ENCODE measurements at regions not wholly inside any gene's neighbourhood (a gene's known extent, or its start where the extent isn't known, plus 50 kb on each side); places are given as distances from the start of the nearest gene placed in this dataset.
"Not testable (repeated sequence)": the region's sequence is repeated elsewhere in the genome, so short reads cannot be mapped to it uniquely, and the experiment has no call there.

DNA sequence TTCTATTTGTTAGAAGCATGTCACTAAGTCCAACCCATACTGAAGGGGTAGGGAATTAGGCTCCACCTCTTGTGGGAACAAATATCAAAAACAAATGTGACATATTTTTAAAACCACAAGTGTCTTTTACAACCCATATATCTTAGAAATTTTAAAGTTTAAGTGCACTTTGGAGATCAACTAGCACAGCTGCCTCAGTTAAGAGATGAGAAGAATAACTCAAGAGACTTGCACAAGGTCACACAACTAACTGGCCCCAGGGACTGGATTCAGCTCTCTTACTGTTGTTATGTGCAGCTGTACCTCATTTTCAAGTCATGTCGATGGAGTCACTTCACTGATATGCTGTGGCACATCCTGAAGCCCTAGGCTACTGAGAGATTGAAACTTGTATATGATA, 102.9 kb upstream of the BMP2 start:
- H3K4me3 ChIP-seq (ENCODE audit: control insufficient read depth, low read depth, low read length) = no peak overlapping the region
- TF ChIP-seq, protein P1, sequence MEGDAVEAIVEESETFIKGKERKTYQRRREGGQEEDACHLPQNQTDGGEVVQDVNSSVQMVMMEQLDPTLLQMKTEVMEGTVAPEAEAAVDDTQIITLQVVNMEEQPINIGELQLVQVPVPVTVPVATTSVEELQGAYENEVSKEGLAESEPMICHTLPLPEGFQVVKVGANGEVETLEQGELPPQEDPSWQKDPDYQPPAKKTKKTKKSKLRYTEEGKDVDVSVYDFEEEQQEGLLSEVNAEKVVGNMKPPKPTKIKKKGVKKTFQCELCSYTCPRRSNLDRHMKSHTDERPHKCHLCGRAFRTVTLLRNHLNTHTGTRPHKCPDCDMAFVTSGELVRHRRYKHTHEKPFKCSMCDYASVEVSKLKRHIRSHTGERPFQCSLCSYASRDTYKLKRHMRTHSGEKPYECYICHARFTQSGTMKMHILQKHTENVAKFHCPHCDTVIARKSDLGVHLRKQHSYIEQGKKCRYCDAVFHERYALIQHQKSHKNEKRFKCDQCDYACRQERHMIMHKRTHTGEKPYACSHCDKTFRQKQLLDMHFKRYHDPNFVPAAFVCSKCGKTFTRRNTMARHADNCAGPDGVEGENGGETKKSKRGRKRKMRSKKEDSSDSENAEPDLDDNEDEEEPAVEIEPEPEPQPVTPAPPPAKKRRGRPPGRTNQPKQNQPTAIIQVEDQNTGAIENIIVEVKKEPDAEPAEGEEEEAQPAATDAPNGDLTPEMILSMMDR (IDR thresholded peaks at IDR 0.05; ENCODE audit: control insufficient read depth, insufficient read depth, low read depth, low read length, missing control alignments) = no peak
- no peak for DNase-seq (ENCODE audit: low read depth)

- TF ChIP-seq, protein P1 (IDR thresholded peaks at IDR 0.05; ENCODE audit: control insufficient read depth, insufficient read depth, low read depth, low read length, missing control alignments) = no peak
- no peak overlapping the region for H3K4me3 ChIP-seq (ENCODE audit: control insufficient read depth, low read depth, low read length)
- DNase-seq (ENCODE audit: low read depth) = no peak
These were observed 103.6 kb upstream of the BMP2 start for GRCh38 chr20:6663751-6664388.

DNA sequence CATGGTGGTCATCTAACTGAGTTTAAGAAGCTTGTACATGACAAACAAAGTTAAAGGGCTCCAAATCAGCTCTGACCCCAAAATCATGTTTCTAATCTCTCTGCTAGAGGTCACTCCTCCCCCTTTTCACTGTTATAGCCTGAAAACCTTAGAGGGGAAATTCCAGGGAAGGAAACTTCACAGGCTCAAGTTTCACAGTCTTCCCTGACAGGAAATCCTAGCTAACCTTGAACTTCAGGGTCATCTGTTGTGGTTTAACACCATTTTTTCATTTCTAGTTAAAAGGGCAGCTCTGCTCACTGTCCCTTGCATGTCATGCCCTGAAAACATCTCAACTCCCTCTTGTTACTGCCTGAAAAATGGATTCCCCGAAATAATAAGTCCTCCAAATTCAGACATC, 104.4 kb upstream of the BMP2 start:
- no peak for DNase-seq (ENCODE audit: low read depth)
- TF ChIP-seq, protein P1 (IDR thresholded peaks at IDR 0.05; ENCODE audit: control insufficient read depth, insufficient read depth, low read depth, low read length, missing control alignments) = no peak
- no peak overlapping the region for H3K4me3 ChIP-seq (ENCODE audit: control insufficient read depth, low read depth, low read length)

- TF ChIP-seq, protein P1 (IDR thresholded peaks at IDR 0.05; ENCODE audit: control insufficient read depth, insufficient read depth, low read depth, low read length, missing control alignments) = no peak
- DNase-seq (ENCODE audit: low read depth) = no peak
These were observed 105.2 kb upstream of the BMP2 start for GRCh38 chr20:6662309-6662708.

DNA sequence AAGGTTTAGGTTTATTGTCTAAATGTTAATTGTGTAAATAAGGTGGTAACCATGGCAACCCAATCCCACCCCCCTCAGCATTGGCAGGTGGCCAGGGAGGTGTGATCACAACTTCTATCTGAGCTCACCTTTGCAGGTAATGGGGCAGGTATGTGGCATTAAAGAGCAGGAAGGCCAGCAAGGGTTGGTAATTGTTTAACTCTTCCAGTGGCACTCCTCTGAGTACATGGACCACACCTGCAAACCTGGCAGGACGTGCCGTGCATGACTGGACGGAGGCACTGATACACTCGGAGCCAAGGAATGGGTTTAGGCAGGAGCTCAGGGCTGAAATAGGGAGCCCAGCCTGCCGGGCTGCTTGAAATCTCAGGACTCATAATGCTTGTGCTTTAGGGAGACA, 107.0 kb upstream of the BMP2 start:
- DNase-seq (ENCODE audit: low read depth) = no peak
- no peak overlapping the region for H3K4me3 ChIP-seq (ENCODE audit: control insufficient read depth, low read depth, low read length)
- TF ChIP-seq, protein P1 (IDR thresholded peaks at IDR 0.05; ENCODE audit: control insufficient read depth, insufficient read depth, low read depth, low read length, missing control alignments) = no peak

More at GRCh38 chr20:6662309-6662708, 105.2 kb upstream of the BMP2 start:
- no peak overlapping the region for H3K4me3 ChIP-seq (ENCODE audit: control insufficient read depth, low read depth, low read length)

GRCh38 chr20:6658909-6659308, 108.6 kb upstream of the BMP2 start:
- H3K4me3 ChIP-seq (ENCODE audit: control insufficient read depth, low read depth, low read length); DNase-seq (ENCODE audit: low read depth): not testable (repeated sequence)

- H3K4me3 ChIP-seq (ENCODE audit: control insufficient read depth, low read depth, low read length) = no peak overlapping the region
- DNase-seq (ENCODE audit: low read depth) = no peak
These were observed 109.6 kb upstream of the BMP2 start for GRCh38 chr20:6657904-6658303.

More at GRCh38 chr20:6657904-6658303, 109.6 kb upstream of the BMP2 start:
- TF ChIP-seq, protein P1 (IDR thresholded peaks at IDR 0.05; ENCODE audit: control insufficient read depth, insufficient read depth, low read depth, low read length, missing control alignments) = no peak

Measured in AG09309 (cell line).